LNCaP clone FGC (cell line): ENCODE measurements at regions not wholly inside any gene's neighbourhood (a gene's known extent, or its start where the extent isn't known, plus 50 kb on each side); places are given as distances from the start of the nearest gene placed in this dataset.

Experiments
- DNase-seq: peaks from one replicate; pipeline ENCODE4 v3.0.0-alpha.2; 2011; ENCODE audit warnings: low read depth
- H3K4me3 ChIP-seq: 2 replicates; pipeline ENCODE4 v1.5.1; 2011; ENCODE audit warnings: mild to moderate bottlenecking, low read depth, low read length, control low read depth
- TF ChIP-seq, protein P1 (sequence below): IDR thresholded peaks from 2 replicates; pipeline ENCODE4 v1.5.1; 2012; ENCODE audit warnings: mild to moderate bottlenecking; ENCODE audit not compliant: control insufficient read depth, insufficient read depth; ENCODE audit errors: extremely low read depth

DNA sequence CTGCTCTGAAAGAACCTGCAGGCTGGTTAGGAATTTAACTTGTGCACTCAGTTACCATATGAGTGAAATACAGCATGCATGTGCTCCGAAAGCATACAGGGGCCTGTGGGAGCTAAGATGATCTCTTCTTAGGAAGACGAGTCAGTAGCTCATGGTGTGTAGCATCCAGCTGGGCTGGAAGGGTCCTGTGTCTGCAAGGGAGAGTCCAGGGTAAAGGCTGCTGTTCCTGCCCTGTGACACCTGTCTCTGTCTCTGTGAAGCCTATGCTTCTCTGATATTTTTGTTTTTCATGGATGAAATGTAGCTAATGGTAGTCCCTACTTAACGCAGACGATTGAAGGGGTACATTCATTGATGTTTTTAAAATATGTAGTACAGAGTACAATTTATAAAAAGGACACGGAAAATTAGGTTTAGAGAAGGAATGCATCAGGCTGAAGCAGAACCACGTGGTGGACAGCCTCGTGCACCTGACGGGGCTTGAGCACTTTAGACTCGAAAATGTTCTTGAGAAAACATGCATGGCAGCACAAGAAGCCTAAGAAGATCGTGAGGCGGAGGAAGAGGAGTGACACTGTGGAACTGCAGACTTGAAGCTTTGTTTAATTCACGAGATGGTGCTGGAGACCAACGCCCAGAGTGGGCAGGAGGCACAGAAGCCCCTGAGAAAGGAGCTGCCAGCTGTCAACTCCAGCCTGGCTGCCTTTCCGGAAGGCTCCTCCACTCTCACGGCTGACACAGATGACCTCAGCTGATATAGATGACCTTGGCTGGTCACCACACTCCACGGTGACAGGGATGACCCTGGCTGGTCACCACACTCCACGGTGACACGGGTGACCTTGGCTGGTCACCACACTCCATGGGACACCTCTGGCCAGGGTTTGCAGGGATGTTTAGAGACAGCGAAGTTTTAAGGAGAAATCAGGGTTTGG, 110.6 kb downstream of the TMEM18 start:
- no peak overlapping the region for H3K4me3 ChIP-seq
- TF ChIP-seq, protein P1, sequence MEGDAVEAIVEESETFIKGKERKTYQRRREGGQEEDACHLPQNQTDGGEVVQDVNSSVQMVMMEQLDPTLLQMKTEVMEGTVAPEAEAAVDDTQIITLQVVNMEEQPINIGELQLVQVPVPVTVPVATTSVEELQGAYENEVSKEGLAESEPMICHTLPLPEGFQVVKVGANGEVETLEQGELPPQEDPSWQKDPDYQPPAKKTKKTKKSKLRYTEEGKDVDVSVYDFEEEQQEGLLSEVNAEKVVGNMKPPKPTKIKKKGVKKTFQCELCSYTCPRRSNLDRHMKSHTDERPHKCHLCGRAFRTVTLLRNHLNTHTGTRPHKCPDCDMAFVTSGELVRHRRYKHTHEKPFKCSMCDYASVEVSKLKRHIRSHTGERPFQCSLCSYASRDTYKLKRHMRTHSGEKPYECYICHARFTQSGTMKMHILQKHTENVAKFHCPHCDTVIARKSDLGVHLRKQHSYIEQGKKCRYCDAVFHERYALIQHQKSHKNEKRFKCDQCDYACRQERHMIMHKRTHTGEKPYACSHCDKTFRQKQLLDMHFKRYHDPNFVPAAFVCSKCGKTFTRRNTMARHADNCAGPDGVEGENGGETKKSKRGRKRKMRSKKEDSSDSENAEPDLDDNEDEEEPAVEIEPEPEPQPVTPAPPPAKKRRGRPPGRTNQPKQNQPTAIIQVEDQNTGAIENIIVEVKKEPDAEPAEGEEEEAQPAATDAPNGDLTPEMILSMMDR: no peak
- no peak for DNase-seq

DNA sequence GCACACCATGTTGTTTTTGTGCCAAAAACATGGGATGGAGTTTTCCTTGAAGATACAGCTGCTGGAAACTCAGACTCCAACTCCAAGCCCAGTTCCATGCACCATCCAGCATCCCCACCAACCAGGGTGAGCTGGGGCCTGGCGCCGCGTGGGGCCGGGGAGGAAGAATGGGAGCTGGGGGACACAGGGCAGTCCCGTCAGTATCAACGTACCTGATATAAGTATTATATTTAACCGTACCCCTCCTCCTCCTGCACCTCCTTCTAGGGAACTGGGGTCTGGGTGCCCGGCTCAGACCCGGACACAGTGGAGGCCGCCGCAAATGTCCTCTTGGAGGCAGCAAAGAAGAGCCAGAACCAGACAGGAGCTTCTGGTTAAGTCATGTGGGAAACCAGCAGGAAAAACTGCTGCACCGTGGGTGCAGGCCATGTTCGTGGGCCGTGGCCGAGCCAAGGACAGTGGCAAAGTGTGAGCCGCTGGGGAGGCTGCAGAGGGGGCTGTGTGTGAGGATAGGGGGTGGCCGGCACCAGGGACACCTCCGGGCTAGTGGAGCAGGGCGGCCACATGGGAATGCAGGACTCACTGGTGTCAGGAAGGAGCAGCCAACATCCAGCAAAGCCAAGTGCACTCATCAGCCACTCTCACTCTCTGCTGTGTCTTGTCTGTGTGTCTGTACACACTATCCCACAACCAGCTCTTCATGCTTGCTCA, 112.6 kb downstream of the TMEM18 start:
- no peak for DNase-seq

GRCh38 chr2:563512-563911, 113.7 kb downstream of the TMEM18 start:
- no peak for DNase-seq
- H3K4me3 ChIP-seq: no peak overlapping the region
- TF ChIP-seq, protein P1: no peak

More for the DNA sequence above, 112.6 kb downstream of the TMEM18 start:
- H3K4me3 ChIP-seq: no peak overlapping the region
- TF ChIP-seq, protein P1: no peak

DNA sequence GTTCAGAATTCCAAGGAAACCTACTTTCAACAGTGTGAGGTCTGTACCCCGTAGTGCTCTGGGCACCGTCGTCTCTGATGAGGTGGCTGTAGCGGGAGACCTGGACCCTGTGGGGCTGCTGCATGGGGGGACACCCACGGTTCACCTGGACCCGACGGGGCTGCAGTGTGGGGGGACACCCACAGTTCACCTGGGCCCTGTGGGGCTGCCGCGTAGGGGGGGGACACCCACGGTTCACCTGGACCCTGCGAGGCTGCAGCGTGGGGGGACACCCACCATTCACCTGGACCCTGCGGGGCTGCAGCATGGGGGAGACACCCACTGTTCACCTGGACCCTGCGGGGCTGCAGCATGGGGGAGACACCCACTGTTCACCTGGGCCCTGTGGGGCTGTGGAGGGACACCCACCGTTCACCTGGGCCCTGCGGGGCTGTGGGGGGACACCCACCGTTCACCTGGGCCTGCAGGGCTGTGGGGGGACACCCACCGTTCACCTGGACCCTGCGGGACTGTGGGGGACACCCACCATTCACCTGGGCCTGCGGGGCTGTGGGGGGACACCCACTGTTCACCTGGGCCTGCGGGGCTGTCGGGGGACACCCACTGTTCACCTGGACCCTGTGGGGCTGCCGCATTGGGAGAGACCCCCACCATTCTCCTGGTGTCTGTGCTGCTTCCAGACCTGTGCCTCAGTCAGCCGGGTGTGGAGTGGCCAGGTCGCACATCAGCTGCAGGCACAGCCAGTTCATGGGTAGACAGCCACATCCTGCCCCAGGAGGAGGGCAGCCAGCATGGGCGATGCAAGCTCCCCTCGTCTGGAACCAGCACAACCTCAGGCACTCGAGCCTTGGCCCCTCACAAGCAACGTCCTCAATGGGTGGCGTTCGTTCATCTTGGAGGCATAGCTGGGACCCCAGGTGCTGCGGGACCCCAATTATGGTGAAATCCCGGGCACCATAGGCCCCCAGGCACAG, 114.5 kb downstream of the TMEM18 start:
- no peak overlapping the region for H3K4me3 ChIP-seq
- DNase-seq: no peak
- TF ChIP-seq, protein P1: no peak

GRCh38 chr2:558879-559278, 118.3 kb downstream of the TMEM18 start:
- no peak overlapping the region for H3K4me3 ChIP-seq
- DNase-seq: peak; percentile 54
- TF ChIP-seq, protein P1: no peak

DNA sequence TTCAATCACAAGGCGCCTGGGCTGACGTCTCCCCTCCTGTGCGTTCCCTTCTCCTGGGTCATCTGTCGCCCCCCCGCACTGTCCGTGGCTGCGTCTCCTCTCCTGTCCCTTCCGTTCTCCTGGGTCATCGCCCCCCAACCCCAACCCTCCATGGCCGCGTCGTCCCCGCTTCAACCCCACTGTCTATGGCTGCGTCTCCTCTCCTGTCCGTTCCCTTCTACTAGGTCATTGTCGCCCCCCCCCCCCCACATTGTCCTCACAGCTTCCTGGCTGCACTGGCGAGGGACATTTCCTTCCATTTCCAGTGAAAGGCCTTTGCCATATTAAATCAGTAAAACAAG, 118.9 kb downstream of the TMEM18 start:
- no peak overlapping the region for H3K4me3 ChIP-seq
- DNase-seq: no peak
- TF ChIP-seq, protein P1: no peak
